CD4-positive, alpha-beta T cell treated with Interleukin-4 for 1 hour (primary cell): ENCODE measurements at regions not wholly inside any gene's neighbourhood (a gene's known extent, or its start where the extent isn't known, plus 50 kb on each side); places are given as distances from the start of the nearest gene placed in this dataset.
"Not testable (repeated sequence)": the region's sequence is repeated elsewhere in the genome, so short reads cannot be mapped to it uniquely, and the experiment has no call there.

Experiments
- DNase-seq, 2 donors: peaks; one replicate each; pipeline ENCODE4 v3.0.0-alpha.2; 2020 to 2022

DNA sequence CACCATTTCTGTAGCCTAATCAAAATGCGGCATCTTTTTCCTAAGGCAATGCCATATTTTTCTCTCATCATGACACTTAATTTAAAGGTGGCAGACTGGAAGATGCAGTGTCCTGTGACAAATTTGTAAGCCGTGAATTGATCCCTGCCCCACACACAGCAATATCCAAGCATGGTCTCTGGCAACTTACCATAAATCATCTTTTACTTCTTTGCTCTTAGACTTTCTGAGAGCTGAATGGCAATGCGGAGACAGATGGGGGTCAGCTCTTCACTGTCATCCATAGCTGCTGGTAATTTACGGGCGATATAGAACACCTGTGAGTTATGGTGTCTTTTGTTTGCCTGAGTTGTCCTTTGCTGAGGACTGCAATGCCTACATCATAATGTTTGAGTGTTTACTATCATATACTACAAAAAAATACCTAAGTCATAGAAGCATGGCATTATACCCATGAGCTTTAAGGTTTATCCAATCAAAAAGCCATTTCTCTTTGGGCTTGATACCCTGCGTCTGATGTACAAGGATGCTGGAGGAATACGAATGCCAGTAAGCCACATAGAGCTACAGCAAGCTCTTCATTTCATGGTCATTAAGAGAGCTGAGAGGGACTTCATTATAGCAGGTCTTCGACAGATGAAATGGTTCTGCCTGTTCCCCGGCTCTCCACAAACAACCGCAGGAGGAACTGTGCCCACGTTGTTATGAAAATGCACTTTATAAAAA lies 148.1 kb downstream of the TRIML1 start:
- no peak for DNase-seq

- no peak for DNase-seq
These were observed 150.4 kb downstream of the TRIML1 start for GRCh38 chr4:188289531-188290125.

GRCh38 chr4:188295899-188296298 lies 156.7 kb downstream of the TRIML1 start:
- no peak for DNase-seq

DNA sequence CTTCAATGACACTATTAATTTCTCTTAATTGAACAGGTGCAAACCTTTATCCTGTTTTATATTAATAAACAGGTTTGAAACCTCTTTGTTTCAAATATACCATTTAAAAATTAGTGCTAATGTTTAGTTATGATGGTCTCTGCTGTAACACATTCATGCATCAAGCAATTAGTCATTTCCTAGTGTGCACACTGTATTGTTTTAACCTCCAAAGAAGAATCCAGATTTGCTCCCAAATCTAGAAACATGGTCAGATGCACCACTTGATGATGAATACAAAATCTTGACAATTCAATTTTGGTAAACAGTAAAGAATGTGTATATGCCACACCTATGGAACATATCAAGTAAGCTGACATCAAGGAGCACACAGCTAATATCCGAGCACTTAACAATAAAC lies 157.1 kb downstream of the TRIML1 start:
- DNase-seq = no peak

DNA sequence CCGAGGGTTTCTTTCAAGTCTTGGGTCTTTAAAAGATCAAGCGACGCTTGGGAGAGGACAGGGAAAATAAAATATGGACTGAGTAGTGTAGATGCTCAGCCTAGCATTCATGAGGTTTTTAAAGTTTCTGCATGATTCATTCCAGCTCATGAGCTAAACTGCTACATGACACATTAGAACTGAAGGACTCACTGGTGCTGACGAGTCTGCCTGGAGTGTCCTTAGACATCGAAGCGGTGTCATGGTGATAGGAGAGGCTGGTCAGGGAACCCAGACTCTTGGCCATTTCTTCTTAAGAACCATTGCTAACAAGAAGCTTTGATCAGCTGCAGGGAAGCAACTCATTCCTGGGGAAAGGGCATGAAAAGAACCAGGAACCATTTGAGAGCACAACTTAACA lies 158.6 kb downstream of the TRIML1 start:
- DNase-seq = no peak

DNA sequence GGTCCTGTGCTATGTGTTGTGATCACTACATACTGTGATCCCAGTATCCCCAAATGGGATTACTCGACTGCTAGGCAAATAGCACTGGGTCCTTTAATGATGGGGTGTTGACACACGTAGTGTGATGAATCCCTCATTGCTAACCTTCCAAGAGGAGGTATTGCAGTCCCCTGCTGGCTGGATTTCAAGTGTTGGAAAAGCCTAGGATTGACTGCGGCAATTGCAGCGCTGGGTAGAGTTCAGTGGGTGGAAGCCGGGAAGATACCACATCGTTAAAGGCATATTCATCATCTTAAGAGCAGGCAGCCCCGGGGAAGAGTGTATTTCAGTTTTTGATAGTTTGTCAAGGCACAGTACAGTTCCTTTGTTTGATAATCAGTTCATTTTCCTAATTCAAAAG lies 159.9 kb downstream of the TRIML1 start:
- DNase-seq = no peak

DNA sequence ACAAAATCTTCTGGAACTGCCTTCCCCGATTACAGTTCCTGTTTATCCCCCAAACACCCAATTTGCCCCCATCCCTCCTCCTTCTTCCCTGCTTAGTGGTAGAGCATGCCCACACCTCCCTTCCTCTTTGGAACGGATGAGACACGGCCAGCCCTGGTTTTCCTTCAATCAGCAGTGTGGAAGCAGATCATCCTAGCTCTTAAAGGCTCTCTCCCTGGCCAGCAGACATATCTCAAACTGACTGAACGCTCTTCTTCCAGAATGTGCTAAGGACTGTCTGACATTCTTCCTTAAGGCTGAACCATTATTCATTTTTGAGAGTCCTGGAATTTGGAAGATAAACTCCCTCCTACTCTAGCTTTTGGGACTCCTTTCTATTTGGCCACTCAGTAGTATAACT lies 161.1 kb downstream of the TRIML1 start:
- no peak for DNase-seq

GRCh38 chr4:188305690-188306089 lies 166.4 kb downstream of the TRIML1 start:
- DNase-seq = no peak

DNA sequence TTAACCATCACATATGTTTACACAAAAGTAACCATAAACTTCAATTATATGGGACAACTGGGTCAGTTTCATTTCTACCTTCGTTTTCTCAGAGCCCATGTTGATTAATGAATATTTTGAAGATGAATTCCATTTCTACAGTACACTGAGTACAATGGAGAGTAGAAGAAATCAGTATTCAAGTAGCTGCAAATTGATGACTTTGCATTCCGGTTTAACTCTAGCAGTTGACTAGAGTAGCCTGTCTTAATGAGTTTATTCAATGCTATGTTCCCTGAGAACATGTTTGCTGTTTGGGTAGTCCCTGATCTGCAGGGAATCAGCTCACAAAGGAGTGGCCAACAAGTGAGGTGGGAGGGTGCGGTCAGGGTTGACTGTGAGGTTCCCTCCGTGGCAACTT lies 168.3 kb downstream of the TRIML1 start:
- DNase-seq = no peak

- DNase-seq = no peak
These were observed 168.9 kb downstream of the TRIML1 start for GRCh38 chr4:188308142-188308541.

DNA sequence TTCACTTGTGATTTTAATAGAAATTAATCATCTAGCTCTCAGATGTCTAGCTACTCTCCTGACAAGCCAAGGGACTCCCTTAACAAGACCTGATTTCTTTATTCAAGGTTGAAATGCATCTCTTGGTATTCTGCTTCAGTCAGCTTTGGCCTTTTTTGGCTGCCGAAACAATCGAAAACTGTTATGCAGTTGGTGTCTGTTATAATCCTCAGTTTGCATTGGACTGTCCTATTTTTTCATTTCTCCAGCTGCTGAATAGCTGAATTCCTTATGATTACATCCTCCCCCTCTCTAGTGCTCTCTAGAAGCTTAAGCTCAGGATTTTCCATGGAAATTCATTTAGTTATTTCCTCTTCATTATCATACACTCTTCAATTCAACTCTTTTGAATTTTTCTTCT lies 177.2 kb downstream of the TRIML1 start:
- no peak for DNase-seq

DNA sequence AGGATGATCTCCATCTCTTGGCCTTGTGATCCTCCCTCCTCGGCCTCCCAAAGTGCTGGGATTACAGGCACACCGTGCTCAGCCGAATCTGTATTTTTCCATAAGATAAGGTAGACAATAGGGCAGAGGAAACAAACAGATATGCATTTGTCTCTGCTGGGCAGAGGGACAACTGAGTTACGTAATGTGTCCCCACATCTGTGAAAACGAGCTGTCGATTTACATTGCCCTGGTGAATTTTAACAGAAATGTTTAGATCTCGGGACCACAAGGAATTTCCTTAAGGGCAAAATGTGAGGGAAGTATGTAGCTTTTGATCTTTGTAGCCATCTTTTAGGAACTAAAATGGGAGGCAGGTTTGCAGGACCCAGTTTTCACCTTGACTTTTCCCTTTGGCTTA lies 189.7 kb downstream of the TRIML1 start:
- no peak for DNase-seq

- DNase-seq = no peak
These were observed 190.3 kb downstream of the TRIML1 start for GRCh38 chr4:188329521-188329920.

GRCh38 chr4:188332265-188332664 lies 193.0 kb downstream of the TRIML1 start:
- no peak for DNase-seq

GRCh38 chr4:188336891-188337290 lies 197.7 kb downstream of the TRIML1 start:
- no peak for DNase-seq

- no peak for DNase-seq
These were observed 202.2 kb downstream of the TRIML1 start for GRCh38 chr4:188341428-188341827.

DNA sequence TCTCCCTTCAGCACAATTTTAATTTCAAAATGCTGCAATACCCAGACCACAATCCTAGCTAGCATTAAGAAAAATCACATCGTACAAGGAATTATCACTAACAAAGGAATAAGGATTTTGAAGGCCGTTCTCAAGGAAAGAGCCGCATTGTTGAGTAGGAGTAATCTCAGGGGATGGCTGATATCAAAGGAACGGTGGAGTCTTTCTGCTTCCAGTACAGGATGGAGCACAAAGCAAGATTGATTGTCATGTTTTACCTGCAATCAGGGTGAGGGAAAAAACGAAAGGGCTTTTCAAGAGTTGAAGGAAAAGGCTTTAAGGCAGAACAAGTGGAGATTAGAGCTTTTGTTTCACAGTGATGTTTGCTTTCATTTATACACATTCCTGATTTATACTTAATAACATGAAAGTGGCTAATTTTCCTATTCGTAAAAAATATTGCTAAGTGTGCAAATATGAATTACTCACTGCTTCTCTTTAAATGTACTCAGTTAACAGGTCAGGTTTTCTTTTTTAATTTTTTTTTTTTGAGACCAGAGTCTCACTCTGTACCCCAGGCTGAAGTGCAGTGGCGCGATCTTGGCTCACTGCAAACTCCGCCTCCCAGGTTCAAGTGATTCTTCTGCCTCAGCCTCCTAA lies 207.0 kb downstream of the TRIML1 start:
- no peak for DNase-seq

- no peak for DNase-seq
These were observed 208.1 kb downstream of the TRIML1 start for GRCh38 chr4:188347339-188347738.

DNA sequence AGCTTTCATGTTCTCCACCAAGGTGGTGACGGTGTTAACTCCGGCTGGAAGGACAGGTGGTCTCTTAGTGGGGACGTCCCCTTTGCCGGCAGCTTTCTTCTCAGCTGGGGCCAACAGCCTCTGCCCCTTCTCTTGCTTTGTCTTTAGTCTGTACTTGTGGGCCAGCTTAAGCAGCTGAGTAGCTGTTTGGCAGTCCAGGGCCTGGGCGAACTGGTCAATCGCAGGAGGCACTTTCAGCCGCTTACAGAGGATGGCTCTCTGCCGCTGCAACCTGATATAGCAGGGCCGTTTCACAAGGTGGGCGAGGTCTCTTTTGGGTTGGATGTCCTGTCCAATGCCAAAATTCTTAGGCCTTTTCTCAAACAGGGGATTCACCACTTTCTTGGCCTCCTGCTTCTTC lies 210.3 kb downstream of the TRIML1 start:
- DNase-seq = not testable (repeated sequence)

DNA sequence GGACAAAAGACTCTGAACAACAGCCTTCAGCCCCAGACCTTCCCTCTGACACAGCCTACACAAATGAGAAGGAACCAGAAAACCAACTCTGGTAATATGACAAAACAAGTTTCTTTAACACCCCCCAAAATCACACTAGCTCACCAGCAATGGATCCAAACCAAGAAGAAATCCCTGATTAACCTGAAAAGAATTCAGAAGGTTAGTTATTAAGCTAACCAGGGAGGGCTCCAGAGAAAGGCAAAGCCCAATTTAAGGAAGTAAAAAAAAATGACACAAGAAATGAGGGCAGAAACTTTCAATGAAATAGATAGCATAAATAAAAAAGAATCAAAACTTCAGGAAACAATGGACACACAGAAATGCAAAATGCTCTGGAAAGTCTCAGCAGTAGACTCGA lies 224.0 kb downstream of the TRIML1 start:
- DNase-seq = no peak

DNA sequence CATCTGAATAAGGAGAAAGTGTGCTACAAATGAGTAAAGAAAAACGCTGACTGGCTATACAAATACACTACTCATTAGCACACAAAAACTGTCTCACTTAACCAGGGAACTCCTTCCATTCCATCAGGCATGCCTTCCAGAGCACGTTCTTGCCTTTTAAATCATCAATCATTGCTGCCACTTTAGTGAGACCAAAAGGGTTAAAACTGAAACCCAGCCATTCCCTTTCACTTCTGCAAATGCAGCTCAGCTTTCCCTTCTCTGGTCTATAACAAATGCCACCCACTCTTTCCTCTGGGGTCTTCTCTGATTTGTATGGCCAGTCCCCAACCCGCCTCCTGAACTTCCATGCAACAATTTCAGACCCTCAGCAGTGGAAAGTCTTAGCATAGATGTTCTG lies 231.5 kb downstream of the TRIML1 start:
- DNase-seq = no peak

- DNase-seq = no peak
These were observed 232.8 kb downstream of the TRIML1 start for GRCh38 chr4:188372058-188372457.

GRCh38 chr4:188372829-188373228 lies 233.6 kb downstream of the TRIML1 start:
- no peak for DNase-seq

DNA sequence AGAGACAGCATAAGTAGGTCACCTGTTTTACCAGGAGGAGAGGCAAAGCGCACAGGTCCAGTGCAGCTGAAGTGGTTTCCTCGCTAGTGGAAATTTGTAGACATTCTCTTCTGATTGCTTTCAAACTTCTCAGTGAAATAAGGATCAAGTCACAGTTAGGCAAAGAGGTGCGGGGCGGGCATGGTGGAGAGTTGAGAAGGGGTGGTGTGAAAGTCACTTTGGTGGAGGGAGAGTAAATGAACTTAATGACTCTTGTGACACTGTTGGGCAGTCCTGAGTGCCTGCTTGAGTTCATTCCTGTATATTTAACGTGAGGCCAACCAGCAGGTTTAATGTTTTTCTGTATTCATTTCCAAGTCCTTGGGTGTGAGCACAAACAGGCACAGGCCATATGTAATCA lies 235.6 kb downstream of the TRIML1 start:
- no peak for DNase-seq

GRCh38 chr4:188377816-188378215 lies 238.6 kb downstream of the TRIML1 start:
- no peak for DNase-seq
